Keratinocyte (primary cell): ENCODE measurements at regions not wholly inside any gene's neighbourhood (a gene's known extent, or its start where the extent isn't known, plus 50 kb on each side); places are given as distances from the start of the nearest gene placed in this dataset.

ENCODE experiments used
- DNase-seq: peaks from one replicate; pipeline ENCODE4 v3.0.0-alpha.2; 2011; ENCODE audit warnings: low read depth, missing footprints, low spot score
- FAIRE-seq: peaks from 2 replicates; lab custom pipeline; 2011; peaks lifted over from hg19 to GRCh38; lab: Jason Lieb, UNC
- H2AFZ ChIP-seq: 2 replicates; pipeline ENCODE4 v1.6.0; 2012; ENCODE audit warnings: low read length, control low read depth, inconsistent platforms; ENCODE audit not compliant: control insufficient read depth
- H3K27ac ChIP-seq: 2 replicates; pipeline ENCODE4 v1.5.1; 2011; ENCODE audit warnings: low read length; ENCODE audit not compliant: control insufficient read depth, insufficient read depth
- H3K27me3 ChIP-seq: 3 replicates; pipeline ENCODE4 v1.6.0; 2011; ENCODE audit warnings: low read length; ENCODE audit not compliant: control insufficient read depth, insufficient read depth; ENCODE audit errors: extremely low read depth
- H3K36me3 ChIP-seq, 2 experiments: 2 replicates in 1 of 2; 3 replicates in 1 of 2; pipeline ENCODE4 v1.5.1; 2011; ENCODE audit warnings: low read length in 2 of 2, mild to moderate bottlenecking in 1 of 2; ENCODE audit not compliant: control insufficient read depth in 2 of 2, insufficient read depth in 2 of 2; ENCODE audit errors: extremely low read depth in 1 of 2
- H3K4me1 ChIP-seq: 3 replicates; pipeline ENCODE4 v1.5.1; 2011; ENCODE audit warnings: low read length; ENCODE audit not compliant: control insufficient read depth, insufficient read depth; ENCODE audit errors: extremely low read depth
- H3K4me2 ChIP-seq: 3 replicates; pipeline ENCODE4 v1.6.0; 2011; ENCODE audit warnings: low read depth, low read length; ENCODE audit not compliant: control insufficient read depth, insufficient read depth; ENCODE audit errors: extremely low read depth
- H3K4me3 ChIP-seq, 3 experiments: fragments of 200-600 bp in 1 of 3; sonication (generic) in 1 of 3; 2 replicates in 2 of 3; 3 replicates in 1 of 3; pipeline ENCODE4 v1.5.1; 2011 to 2016; ENCODE audit warnings: low read length in 3 of 3, mild to moderate bottlenecking in 3 of 3, control low read depth in 2 of 3, inconsistent platforms in 1 of 3, low read depth in 1 of 3, mixed read lengths in 1 of 3, mixed run types in 1 of 3, moderate library complexity in 1 of 3; ENCODE audit not compliant: control insufficient read depth in 2 of 3, insufficient read depth in 2 of 3; ENCODE audit errors: extremely low read depth in 1 of 3
- H3K79me2 ChIP-seq: 2 replicates; pipeline ENCODE4 v1.6.0; 2012; ENCODE audit warnings: low read length; ENCODE audit not compliant: control insufficient read depth, insufficient read depth
- H3K9ac ChIP-seq: 3 replicates; pipeline ENCODE4 v1.6.0; 2011; ENCODE audit warnings: low read length; ENCODE audit not compliant: control insufficient read depth, insufficient read depth; ENCODE audit errors: extremely low read depth
- H3K9me1 ChIP-seq: 3 replicates; pipeline ENCODE4 v1.6.0; 2011; ENCODE audit warnings: low read length; ENCODE audit not compliant: control insufficient read depth, insufficient read depth; ENCODE audit errors: extremely low read depth
- H3K9me3 ChIP-seq: 2 replicates; pipeline ENCODE4 v1.5.1; 2012; ENCODE audit warnings: low read depth, low read length; ENCODE audit not compliant: control insufficient read depth
- H4K20me1 ChIP-seq: 3 replicates; pipeline ENCODE4 v1.6.0; 2011; ENCODE audit warnings: low read length; ENCODE audit not compliant: control insufficient read depth, insufficient read depth; ENCODE audit errors: extremely low read depth
- EZH2 ChIP-seq: IDR thresholded peaks from one replicate; pipeline ENCODE4 v1.6.1; 2012; ENCODE audit warnings: inconsistent platforms, mild to moderate bottlenecking, low read length, moderate library complexity
- dilution Hi-C: fragments of 300-500 bp; cut with MboI; formaldehyde crosslinking; loops from one replicate; pipeline ENCODE4 v1.7.0; 2020; ENCODE audit warnings: low sequenced_read_pairs; ENCODE audit not compliant: extremely low pct_ligation_motif_present
- TF ChIP-seq, protein P1 (sequence below), 3 experiments: IDR thresholded peaks in 1 of 3; conservative IDR thresholded peaks in 1 of 3; optimal IDR thresholded peaks in 1 of 3; 2 replicates in 2 of 3; 3 replicates in 1 of 3; pipeline versions ENCODE3 to v1.5.1; 2011; ENCODE audit warnings: low read length in 3 of 3, mild to moderate bottlenecking in 3 of 3, moderate library complexity in 2 of 3, control low read depth in 1 of 3, inconsistent platforms in 1 of 3; ENCODE audit not compliant: insufficient read depth in 2 of 3; ENCODE audit errors: extremely low read depth in 1 of 3

DNA sequence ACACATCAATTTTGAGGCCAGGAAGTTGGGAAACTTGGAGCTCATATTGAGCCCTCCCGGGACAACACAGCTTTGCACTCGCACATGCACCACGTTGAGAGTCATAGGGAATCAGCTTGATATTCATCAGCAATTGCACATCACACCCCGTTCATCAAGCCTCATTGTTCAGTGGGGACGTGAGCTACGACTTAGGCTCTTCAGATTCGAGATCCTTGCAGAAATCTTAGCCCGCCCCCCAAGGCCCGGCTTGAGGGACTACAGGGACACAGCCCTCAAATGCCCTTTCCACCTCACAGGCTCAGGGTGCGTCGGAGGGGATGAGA lies 93.0 kb upstream of the MAFB start:
- no peaks in the 10 kb centered on the region for H3K9me1 ChIP-seq
- no peaks in the 10 kb centered on the region for H3K79me2 ChIP-seq
- H4K20me1 ChIP-seq = no peaks in the 10 kb centered on the region
- H3K9ac ChIP-seq = no peak overlapping the region
- H3K27me3 ChIP-seq = peaks cover 5% of the 10 kb centered on the region
- no peak for TF ChIP-seq EZH2
- TF ChIP-seq, protein P1, sequence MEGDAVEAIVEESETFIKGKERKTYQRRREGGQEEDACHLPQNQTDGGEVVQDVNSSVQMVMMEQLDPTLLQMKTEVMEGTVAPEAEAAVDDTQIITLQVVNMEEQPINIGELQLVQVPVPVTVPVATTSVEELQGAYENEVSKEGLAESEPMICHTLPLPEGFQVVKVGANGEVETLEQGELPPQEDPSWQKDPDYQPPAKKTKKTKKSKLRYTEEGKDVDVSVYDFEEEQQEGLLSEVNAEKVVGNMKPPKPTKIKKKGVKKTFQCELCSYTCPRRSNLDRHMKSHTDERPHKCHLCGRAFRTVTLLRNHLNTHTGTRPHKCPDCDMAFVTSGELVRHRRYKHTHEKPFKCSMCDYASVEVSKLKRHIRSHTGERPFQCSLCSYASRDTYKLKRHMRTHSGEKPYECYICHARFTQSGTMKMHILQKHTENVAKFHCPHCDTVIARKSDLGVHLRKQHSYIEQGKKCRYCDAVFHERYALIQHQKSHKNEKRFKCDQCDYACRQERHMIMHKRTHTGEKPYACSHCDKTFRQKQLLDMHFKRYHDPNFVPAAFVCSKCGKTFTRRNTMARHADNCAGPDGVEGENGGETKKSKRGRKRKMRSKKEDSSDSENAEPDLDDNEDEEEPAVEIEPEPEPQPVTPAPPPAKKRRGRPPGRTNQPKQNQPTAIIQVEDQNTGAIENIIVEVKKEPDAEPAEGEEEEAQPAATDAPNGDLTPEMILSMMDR (optimal IDR thresholded peaks at IDR 0.05 in 1 of 3, IDR thresholded peaks at IDR 0.05 in 1 of 3, conservative IDR thresholded peaks at IDR 0.05 in 1 of 3; ENCODE audit: extremely low read depth in 1 of 3, insufficient read depth in 2 of 3, low read length in 3 of 3) = no peak
- no peak overlapping the region for H3K4me3 ChIP-seq
- no peak overlapping the region for H3K27ac ChIP-seq
- H3K4me2 ChIP-seq = no peak overlapping the region
- no peaks in the 10 kb centered on the region for H3K4me1 ChIP-seq
- dilution Hi-C loops = no loop called here
- FAIRE-seq (no peak), DNase-seq (no peak)
- no peaks in the 10 kb centered on the region for H3K36me3 ChIP-seq
- H3K9me3 ChIP-seq = no peaks in the 10 kb centered on the region
- no peak overlapping the region for H2AFZ ChIP-seq

DNA sequence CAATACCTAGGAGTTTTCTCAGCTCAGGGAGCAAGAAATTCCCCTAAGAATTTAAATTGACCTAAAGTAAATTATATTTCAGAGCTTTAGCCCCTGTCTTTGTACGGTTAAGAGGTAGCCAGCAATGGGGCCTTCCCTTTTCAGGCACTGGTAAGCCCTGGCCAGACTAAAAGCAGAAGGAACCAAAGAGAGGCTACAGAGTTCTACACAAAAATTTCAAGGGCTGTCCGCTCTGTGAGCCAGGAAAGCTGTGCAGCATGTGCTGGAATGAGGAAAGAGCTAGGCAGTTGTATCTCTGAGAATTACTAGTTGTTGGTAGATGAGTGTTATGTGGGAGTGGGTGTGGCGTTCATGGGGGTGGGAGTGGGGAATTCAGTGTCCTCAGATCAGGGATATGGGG lies 96.3 kb upstream of the MAFB start:
- no peaks in the 10 kb centered on the region for H4K20me1 ChIP-seq
- TF ChIP-seq EZH2 = no peak
- TF ChIP-seq, protein P1 (optimal IDR thresholded peaks at IDR 0.05 in 1 of 3, IDR thresholded peaks at IDR 0.05 in 1 of 3, conservative IDR thresholded peaks at IDR 0.05 in 1 of 3; ENCODE audit: extremely low read depth in 1 of 3, insufficient read depth in 2 of 3, low read length in 3 of 3) = no peak
- DNase-seq (no peak), FAIRE-seq (no peak)
- H3K9me1 ChIP-seq = no peaks in the 10 kb centered on the region
- no peak overlapping the region for H3K4me2 ChIP-seq
- H3K36me3 ChIP-seq = no peaks in the 10 kb centered on the region
- H2AFZ ChIP-seq = no peak overlapping the region
- dilution Hi-C loops = no loop called here
- H3K27ac ChIP-seq = no peak overlapping the region
- H3K9ac ChIP-seq = no peak overlapping the region
- no peak overlapping the region for H3K4me3 ChIP-seq
- H3K9me3 ChIP-seq = no peaks in the 10 kb centered on the region
- no peaks in the 10 kb centered on the region for H3K79me2 ChIP-seq
- H3K27me3 ChIP-seq = peaks cover 4% of the 10 kb centered on the region
- no peaks in the 10 kb centered on the region for H3K4me1 ChIP-seq
